AG08396 (cell line): ENCODE measurements at regions not wholly inside any gene's neighbourhood (a gene's known extent, or its start where the extent isn't known, plus 50 kb on each side); places are given as distances from the start of the nearest gene placed in this dataset.

ENCODE experiments used
- DNase-seq: peaks from one replicate; pipeline ENCODE4 v3.0.0; 2012; ENCODE audit warnings: low spot score, mixed read lengths

DNA sequence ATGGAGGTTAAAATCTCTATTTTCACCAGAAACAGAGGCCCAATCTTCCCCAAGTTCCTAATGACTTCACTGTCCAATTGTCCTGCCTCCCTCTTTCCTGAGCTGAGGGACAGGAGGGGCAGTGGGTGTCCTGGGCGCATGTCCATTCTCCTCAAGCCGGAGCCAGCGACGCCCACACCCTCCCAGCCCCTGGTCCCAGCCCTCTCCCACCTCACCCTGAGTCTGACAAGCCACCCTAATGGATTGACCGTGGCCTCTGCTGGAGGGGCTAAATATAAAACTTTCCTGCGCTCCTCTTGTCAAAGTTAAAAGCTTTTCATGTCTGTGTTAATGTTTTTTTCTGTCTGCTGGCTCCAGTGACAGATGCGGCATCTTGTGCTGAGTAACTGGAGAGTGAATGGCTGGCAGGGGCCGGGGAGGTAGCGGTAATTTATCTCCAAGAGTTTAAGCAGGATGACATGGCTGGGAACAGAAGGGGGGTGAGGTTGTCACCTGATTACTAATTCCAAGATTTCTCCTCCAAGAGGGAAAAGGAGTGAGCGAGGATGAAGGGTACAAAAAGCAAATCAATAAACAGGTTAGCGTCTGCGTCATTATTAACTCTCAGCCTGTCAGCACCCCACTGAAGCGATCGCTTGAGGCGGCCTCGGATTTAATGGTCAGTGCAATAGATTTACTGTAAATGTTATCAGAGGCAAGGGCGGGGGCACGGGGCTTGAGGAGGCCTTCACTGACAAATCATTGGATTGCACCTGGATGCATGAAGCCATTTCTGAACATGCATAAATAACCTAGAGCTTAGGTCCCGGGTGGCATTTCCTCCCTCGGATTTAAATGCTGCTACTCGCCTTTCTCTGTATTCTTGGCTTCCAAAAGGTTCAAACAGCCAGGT is 118.1 kb upstream of the MAFB start:
- no peak for DNase-seq

DNA sequence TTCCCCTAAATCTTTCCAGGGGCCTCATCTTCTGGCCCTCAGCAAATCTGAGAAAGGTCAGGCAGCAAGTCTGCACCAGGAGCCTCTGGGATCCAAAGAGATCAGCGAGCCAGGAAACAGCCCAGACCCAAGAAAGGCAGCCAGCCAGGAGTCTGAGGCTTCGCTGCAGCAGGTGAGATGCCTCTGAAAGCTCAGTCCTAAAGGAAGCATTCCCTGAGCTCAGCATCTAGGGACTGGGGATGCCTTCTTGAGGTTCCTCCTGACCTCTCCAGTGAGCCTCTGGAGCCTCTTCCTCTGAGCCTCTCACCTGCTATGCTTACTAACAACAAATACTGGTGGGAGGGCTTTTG is 118.8 kb upstream of the MAFB start:
- DNase-seq, result no peak

DNA sequence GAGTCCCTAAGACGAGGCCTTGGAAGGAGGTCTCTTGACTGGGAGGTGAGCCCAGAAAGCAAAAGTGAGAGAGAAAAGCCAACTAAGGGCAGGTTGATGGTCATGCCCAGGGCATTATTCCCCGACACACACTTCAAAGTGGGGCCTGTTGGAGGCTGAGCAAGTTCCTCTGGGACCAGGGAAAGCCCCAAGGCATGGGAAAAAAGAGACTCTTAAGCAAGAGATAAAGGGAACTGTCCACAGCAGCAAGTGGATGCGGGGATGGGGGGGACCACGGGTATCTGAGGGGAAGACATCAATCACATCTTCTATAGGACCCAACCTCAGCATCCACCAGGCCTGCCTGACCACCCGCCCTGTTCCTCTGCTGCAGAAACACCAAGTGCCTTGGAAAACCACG is 119.9 kb upstream of the MAFB start:
- DNase-seq, result no peak

DNA sequence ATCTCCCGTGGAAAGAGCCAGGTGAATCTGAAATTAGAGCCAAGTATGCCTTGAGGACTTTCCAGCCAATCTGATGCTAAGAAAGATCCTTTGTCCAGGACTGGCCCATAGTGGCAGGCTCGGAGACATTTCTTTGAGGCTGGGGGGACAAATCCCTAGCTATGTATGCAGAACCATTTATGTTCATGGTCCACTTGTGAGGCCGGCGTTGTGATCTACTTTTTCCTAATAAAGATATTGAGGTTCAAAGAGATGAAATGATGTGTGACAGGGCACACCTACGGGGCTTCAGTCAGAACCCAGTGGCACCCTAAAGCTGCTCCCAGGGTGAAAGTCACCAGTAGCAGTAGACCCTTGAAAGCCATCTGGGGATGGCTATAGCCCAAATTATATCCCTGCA is 120.3 kb upstream of the MAFB start:
- DNase-seq, result no peak

DNA sequence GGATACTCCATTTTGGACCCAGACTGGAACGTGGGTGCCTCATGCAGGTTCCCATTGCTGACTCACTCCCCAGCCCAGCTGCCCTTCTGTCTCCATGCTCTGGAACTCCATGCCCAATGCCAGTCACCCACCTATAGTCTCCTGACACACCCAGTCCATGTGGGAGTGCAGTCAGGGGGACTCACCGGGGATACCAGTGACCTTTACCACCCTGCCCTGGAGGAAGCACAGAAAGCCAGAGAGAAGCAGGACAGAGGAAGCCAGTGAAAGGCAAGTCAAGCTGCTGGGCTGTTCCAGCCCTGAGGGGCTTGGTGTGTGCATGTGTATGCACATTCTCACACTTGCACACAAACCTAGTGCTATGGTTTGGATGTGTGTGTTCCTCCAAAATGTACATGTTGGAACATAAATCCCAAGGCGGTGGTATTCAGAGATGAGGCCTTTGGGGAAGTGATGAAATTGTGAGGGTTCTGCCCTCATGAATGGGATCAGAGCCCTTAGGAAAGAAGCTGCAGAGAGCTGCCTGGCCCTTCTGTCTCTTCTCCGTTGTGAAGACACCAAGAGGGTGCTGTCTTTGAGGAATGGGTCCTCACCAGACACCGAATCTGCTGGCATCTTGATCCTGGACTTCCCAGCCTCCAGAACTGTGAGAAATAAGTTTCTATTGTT is 121.4 kb upstream of the MAFB start:
- DNase-seq, result no peak

DNA sequence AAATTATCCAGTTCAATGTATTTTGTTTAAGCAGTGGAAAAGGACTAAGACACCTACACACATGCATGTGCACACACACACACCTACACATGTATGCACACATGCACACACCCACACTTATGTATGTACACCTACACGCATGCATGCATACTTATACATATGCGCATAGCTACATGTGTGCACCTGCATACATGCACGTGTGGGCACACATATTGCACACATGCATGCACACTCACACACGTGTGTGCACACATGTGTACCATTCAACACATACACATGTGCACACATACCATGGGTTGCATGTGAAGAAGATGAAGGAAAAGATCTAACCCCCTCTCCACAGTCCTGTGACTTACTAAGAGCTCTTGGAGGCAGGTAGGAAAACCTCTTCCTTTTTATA is 122.0 kb upstream of the MAFB start:
- DNase-seq, result no peak

DNA sequence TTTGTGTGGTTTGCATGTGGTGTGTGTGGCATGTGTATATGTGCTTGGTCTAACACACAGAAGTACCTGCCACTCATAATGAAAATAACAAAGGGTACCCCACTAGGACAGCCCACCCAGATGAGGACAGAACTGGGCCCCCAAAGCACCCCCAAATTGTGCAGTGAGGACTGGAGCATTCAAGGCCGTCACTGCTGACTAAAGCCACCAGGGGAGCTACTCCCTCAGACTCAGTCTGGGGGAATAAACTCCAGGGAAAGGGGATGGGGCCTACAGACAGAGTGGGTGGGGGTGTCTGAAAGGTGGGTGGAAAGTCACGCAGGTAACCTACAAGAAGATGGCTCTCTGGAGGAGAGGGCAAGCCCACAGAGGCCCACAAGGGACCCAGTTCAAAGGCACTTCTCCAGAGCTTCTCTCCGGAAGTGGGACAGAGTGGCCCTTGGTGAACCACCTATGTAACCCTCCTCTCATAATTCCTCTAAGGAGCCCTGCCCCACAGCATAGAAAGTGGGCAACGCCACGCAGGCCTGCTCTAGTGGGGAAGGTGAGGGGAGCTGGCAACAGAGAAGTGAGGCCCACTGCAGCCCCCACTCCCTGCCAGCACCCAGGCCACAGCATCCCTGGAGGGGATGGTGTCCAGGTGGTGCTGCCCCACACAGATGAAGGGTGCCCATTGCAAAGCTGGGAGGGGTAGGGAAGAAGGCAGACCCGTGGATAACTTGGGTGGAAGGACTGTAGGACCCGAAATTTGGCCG is 122.8 kb upstream of the MAFB start:
- DNase-seq, result no peak

DNA sequence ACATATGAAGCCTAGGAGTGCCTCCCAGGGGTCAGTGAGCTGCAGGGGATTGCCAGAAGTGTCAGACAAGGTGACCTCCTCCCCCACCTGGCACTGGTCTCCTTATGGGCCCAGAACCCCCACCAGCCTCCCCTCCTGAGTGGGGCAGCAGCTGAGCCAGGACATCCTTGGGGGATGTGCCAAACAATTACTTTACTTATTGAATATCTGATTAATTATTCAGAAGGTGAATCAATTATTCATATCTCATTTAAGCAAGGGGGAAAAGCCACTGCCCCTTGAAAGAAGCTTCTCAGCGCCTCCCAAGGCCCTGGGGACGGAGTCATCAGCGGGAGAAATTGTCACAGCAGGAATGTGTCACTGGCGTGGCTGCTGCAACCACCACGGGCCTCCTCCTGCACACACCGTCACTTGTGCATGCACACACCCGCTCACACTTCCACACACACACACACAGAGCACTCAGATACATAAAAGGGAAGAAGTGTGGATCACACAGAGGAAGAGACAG is 123.4 kb upstream of the MAFB start:
- no peak for DNase-seq

DNA sequence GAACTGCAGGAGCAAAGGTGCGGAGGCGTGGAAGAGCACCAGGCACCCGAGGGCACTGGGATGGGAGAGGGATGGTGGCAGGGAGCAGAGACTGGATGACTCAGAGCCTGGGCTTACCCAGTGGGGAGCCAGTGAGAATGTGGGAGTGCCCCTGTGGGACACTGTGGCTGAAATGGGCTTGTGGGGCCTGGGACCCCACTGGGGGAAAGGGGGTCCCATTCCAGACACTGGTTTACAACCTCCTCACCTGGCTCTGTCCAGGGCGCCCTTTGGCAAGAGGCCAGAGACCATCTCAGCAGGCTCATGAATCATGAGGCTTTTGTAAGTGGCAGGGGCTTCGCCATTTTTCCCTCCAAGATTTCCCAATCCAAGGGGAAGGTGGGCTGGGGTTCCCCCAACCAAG is 124.0 kb upstream of the MAFB start:
- DNase-seq, result peak; percentile 24

DNA sequence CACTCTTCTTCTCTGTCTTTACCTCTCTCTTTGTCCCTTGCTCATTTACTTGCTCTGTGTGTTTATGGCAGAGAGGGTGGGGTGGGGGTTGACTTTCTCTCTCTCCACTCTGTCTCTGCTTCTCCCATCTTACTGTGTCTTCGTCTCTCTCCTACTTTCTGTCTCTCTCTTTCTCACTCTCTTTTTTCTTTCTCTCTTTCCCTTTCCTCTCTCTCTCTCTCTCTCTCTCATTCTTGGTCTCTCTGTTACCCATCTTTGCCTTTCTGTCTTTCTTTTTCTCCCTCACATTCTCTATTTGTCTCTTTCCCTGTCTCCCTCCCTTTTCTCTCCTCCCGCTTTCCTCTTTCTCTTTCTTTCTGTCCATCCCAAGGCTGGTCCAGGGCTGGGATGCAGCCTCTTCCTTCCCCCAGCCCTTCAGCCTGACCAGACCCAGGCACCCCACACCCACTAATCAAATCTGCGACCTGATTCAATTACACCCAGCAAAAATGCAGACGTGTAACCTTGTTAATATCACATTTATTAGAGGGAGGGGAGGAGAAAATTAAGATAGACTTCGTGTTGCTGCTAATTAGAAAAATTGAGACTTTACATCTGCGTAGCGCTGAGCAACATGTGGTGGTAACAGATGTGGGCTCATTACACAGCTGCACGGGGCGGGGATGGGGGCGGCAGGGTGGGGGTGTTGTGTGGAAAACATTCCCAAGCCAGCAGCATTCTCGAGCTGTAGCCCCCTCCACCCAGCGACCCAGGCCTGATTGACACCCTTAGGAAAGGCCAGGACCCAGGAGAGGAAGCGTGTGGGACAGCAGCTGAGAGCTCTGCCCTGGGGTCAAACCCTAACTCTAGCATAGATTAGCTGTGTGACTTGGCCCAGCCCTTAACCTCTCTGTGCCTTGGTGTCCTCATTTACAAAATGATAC is 124.9 kb upstream of the MAFB start:
- DNase-seq, result no peak

DNA sequence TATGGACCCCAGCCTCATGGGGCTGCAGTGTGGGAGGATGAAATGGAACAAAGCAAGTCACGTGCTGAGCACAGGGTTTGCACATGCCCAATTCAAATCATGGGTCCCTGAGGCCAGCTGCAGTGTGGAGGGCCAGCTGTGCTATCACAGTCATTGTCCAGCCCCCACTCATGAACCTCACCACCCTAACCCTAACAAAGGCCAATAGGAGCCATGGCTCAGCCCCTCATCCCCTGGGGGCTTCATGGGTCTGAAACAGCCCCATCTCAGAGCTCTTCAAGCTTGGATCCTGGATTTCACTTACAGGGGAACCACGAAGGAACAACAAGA is 125.6 kb upstream of the MAFB start:
- no peak for DNase-seq

DNA sequence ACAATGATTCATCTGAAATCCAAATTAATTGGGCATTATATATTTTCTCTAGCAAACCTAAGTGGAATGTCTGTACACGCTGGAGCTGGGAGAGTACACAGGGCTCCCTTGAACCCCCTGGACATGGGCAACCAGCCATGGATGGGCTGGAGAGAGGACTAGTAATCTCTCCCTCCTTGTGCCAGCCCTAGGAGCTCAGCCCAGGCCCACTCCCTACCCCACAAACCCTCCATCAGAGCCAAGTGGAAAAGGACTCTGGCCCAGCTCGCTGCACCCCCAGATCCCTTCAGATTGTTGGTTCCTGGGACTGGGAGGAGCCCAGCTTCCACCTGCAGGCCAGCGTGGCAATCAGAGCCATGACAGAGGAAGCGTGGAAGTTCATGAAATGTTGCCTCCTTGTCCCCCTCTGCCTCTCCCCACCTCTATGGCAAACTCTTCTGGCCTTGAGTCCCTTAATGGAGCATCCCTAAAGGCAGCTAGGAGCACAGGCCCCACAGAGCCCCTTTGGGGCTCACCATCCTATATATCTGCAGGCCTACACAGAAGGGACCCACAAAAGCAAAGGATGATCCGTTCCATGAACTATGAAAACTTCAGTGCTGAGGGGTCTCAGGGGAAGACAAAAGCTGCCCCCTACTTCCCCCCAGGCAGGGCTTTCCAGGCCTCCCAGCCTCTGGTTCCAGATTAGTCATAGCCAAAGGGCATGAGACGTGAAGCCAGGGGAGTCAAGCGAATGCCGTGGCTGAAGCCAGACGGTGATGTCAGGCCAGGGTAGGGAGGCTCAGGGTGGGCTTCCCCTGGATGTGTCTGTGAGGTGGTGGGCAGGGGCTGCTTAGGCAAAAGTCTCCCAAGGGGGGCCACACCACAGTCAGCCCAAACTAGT is 126.4 kb upstream of the MAFB start:
- DNase-seq, result no peak

DNA sequence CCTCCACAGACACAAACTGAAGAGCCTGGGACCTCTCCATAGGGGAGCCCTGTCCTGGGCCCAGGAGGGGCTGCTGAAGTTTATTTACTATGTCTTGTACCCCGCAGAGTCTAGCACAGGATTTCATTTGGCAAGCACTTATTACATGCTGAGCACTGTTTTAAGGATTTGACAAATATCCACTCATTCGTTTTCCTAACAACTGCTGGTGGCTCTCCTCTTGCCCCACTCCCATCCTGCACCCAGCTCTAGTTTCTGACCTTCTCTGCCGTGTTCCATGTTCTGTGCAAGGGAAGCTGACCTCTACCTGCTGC is 127.0 kb upstream of the MAFB start:
- DNase-seq, result no peak

DNA sequence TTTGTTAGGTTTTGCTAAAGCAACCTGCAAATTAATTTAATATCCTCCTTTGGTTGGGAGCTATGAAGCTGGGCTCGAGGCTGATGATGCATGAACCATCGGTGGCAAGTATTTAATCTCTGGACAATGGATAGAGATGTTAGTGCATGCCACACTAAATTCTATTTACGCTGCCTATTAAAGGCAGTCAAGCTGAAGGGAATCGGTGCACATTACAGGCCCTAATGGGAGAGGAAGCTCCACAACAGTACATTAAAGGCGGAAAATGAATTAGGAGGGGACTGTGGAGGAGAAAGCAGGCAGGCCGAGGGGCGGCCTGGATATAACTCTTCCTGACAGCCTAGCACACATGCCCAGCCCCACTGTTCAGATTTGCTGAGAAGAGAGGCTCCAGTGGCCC is 132.4 kb upstream of the MAFB start:
- no peak for DNase-seq

DNA sequence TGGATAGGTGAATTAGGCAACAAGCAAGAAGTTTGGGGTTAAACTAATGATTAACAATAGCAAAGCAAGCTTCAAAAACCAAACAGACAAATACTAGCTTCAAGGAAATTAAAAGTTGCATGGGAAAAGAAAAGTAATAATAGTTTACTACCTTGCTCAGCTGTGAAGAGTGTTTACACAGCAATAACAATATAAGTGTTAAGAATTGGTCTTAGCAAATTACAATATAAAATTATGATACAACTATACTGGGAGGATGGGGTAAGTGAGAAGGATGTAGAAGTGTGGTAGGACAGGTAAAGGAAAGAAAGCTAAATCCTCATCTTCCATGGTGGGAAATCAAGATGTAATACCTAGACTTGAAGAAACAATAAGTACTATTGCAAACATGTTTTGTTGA is 137.7 kb upstream of the MAFB start:
- DNase-seq, result no peak

DNA sequence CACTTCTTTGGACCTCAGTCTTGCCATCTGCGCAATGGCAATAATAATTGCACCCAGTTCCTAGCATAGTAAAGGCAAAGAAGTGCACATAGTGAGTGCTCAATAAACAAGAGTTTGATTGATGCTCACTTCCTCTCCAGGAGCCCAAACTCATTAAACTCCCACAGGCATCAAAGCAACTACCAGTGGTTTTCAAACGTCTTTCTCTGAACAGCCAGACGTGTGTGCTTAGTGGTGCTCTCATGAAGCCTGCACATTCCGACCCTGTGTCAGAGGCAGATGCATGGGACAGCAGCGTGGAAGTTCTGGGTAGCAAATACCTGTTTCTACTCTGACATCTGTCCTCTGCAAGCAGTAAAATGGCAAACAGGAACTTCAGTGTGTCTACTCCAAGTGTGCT is 146.3 kb upstream of the MAFB start:
- DNase-seq, result no peak

DNA sequence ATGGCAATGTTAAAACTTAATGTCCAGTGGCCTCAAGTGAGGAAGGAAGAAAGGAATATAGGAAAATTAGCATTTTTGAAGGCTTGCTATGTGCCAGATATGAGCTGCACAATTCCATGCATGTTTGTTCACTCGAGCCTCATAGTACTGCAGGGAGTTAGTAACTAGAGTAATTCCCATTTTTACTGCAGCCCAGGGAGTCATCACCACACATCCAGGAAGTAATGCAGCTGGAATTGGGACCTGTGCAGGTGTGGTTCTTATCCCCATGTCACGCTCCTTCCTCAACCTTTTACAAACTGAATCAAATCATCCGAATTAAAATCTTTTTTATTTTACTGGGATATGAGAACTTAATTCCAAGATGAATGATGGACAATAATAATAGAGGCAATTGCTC is 149.5 kb upstream of the MAFB start:
- no peak for DNase-seq

DNA sequence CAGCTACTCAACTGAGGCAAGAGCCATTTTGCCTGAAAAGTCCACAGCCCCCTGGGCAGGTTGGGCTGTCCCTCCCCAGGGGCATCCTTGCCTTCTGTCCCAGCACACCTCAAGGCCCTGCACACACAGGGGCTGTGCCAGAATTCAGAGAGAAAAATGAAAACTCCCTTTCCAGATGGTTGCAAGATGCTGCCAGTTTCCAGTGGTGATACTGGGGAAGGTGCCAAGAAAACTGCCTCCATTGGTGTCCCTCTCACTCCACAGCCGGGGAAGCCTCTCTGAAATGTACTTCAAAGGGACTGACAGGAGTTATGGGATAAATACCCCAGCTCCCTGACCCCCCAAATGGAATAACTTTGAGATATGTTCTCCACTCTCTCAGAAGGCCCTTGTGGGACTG is 154.2 kb upstream of the MAFB start:
- no peak for DNase-seq

DNA sequence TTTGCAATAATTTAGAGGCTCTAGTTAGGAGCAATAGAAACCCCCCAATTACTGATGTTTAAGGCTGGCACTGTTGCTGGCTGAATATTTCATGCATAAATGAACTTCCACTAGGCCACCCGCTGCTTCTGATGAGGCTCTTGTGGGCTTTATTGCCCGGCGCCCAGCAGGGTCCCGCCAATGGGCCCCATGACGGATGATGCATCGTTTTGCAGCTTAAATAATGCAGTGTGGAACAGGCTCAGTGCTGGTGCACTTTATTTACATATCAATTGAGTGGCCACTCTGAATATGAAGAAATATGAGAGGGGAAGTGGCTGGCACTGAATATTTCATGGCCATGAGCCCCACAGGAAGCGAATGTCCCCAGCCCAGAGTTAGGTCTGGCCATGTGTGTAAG is 155.3 kb upstream of the MAFB start:
- no peak for DNase-seq

DNA sequence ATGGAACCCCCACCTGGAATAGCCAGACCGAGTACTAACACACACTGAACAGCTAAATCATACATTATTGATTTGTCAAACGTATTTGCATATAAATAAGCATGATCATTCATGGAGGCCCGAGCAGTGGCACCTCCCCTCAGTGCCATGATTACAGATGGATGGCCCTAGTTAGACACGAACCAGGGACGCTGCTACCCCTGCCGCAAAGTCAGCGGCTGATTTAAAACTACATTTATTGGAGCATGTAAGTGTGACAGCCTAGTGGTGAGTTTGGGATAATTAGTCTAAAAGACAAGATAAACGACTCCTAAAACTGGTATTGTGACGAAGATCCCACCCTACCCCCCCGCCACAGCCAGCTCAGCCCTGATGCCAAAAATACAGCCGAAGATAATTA is 159.1 kb upstream of the MAFB start:
- DNase-seq, result no peak

DNA sequence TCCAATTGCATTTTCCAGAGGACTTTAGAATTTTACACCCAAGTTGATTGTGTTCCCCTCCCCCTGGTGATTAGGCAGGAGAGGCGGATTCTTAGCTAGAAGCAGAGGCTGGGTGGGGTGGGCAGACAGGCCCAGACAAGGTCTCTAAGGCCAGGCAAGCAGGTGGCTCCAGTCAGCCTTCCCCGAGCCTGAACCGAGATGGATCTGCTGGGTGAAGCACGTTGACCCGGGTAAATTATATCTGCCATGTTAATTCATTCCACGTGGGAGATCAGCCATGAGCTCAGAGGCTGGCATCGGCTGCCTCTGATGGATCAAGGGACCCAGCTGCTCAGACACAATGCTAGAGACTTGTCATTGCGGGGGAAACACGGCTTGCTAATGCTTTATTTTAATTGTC is 159.5 kb upstream of the MAFB start:
- DNase-seq, result no peak
